CD14-positive monocyte (primary cell): ENCODE measurements at regions not wholly inside any gene's neighbourhood (a gene's known extent, or its start where the extent isn't known, plus 50 kb on each side); places are given as distances from the start of the nearest gene placed in this dataset.

ENCODE experiments used
- DNase-seq, 3 donors: peaks; one replicate each; pipeline ENCODE4 v3.0.0-alpha.2; 2011 to 2022
- H2AFZ ChIP-seq: 2 replicates; pipeline ENCODE4 v1.6.0; 2012; ENCODE audit warnings: mild to moderate bottlenecking, low read depth, low read length, inconsistent platforms; ENCODE audit not compliant: insufficient read depth, poor library complexity, severe bottlenecking
- H3K27ac ChIP-seq, 2 donors: 1 replicate in 1 of 2; 2 replicates in 1 of 2; pipeline ENCODE4 v1.5.1; 2012 to 2013; ENCODE audit warnings: low read length in 2 of 2, control low read depth in 1 of 2, inconsistent platforms in 1 of 2, low read depth in 1 of 2, mild to moderate bottlenecking in 1 of 2
- H3K27me3 ChIP-seq, 2 donors: one replicate each; pipeline versions ENCODE4 v1.6.0 to v1.6.1; 2011 to 2013; ENCODE audit warnings: low read length in 2 of 2; ENCODE audit not compliant: control insufficient read depth in 2 of 2, insufficient read depth in 2 of 2
- H3K36me3 ChIP-seq, 2 donors: replicated peaks in 1 of 2; 1 replicate in 1 of 2; 2 replicates in 1 of 2; pipeline versions ENCODE4 v1.5.1 to v1.6.1; 2012 to 2013; ENCODE audit warnings: low read length in 2 of 2, control low read depth in 1 of 2, inconsistent platforms in 1 of 2, mild to moderate bottlenecking in 1 of 2; ENCODE audit not compliant: insufficient read depth in 2 of 2, control insufficient read depth in 1 of 2
- H3K4me1 ChIP-seq, 2 donors: 1 replicate in 1 of 2; 2 replicates in 1 of 2; pipeline versions ENCODE4 v1.5.1 to v1.6.1; 2012 to 2013; ENCODE audit warnings: low read length in 2 of 2, control low read depth in 1 of 2, inconsistent platforms in 1 of 2, mild to moderate bottlenecking in 1 of 2, moderate library complexity in 1 of 2; ENCODE audit not compliant: insufficient read depth in 2 of 2, control insufficient read depth in 1 of 2
- H3K4me2 ChIP-seq: replicated peaks from 2 replicates; pipeline ENCODE3; 2012; ENCODE audit warnings: low read length, moderate library complexity, mild to moderate bottlenecking; ENCODE audit not compliant: poor library complexity, severe bottlenecking; ENCODE audit errors: extremely low read depth
- H3K4me3 ChIP-seq, 3 experiments: fragments of 200-600 bp in 1 of 3; sonication (generic) in 1 of 3; replicated peaks in 1 of 3; 1 replicate in 2 of 3; 2 replicates in 1 of 3; pipeline ENCODE4 v1.5.1; 2011 to 2013; ENCODE audit warnings: low read length in 3 of 3, mild to moderate bottlenecking in 3 of 3, control low read depth in 2 of 3, low read depth in 2 of 3, inconsistent platforms in 1 of 3, moderate library complexity in 1 of 3
- H3K79me2 ChIP-seq: 2 replicates; pipeline ENCODE4 v1.6.0; 2012; ENCODE audit warnings: mild to moderate bottlenecking, control low read depth, inconsistent platforms, low read length, moderate library complexity; ENCODE audit not compliant: insufficient read depth
- H3K9ac ChIP-seq: 2 replicates; pipeline ENCODE4 v1.6.0; 2017; ENCODE audit warnings: low read length, mild to moderate bottlenecking; ENCODE audit not compliant: insufficient read depth, poor library complexity, severe bottlenecking
- H3K9me3 ChIP-seq, 2 donors: replicated peaks in 1 of 2; 1 replicate in 1 of 2; 2 replicates in 1 of 2; pipeline versions ENCODE4 v1.5.1 to v1.6.1; 2012 to 2013; ENCODE audit warnings: low read length in 2 of 2, control low read depth in 1 of 2; ENCODE audit not compliant: control insufficient read depth in 1 of 2, insufficient read depth in 1 of 2
- H4K20me1 ChIP-seq: 2 replicates; pipeline ENCODE4 v1.6.0; 2012; ENCODE audit warnings: mild to moderate bottlenecking, low read length, control low read depth, moderate library complexity; ENCODE audit not compliant: insufficient read depth
- H3K27ac Mint-ChIP-seq, 7 donors: one replicate each; pipeline ENCODE4 v1.8.0; 2020; ENCODE audit warnings: mild to moderate bottlenecking in 7 of 7, mixed read lengths in 7 of 7, moderate library complexity in 6 of 7, inconsistent platforms in 2 of 7
- H3K27me3 Mint-ChIP-seq, 3 donors: one replicate each; pipeline ENCODE4 v1.8.0; 2021 to 2022; ENCODE audit warnings: low read depth in 3 of 3, mild to moderate bottlenecking in 3 of 3, mixed read lengths in 3 of 3, moderate library complexity in 3 of 3, inconsistent platforms in 1 of 3
- H3K36me3 Mint-ChIP-seq, 2 donors: one replicate each; pipeline ENCODE4 v1.8.0; 2020; ENCODE audit warnings: mixed read lengths in 2 of 2, inconsistent platforms in 1 of 2, mild to moderate bottlenecking in 1 of 2
- H3K4me1 Mint-ChIP-seq: one replicate; pipeline ENCODE4 v1.8.0; 2020; ENCODE audit warnings: mild to moderate bottlenecking, mixed read lengths
- H3K4me3 Mint-ChIP-seq, 2 donors: one replicate each; pipeline ENCODE4 v1.8.0; 2020; ENCODE audit warnings: mild to moderate bottlenecking in 2 of 2, mixed read lengths in 2 of 2, moderate library complexity in 1 of 2
- H3K9me3 Mint-ChIP-seq, 7 donors: one replicate each; pipeline ENCODE4 v1.8.0; 2020 to 2022; ENCODE audit warnings: mixed read lengths in 7 of 7, mild to moderate bottlenecking in 6 of 7, moderate library complexity in 6 of 7, inconsistent platforms in 2 of 7
- CTCF ChIP-seq: fragments of 200-600 bp; IDR thresholded peaks from one replicate; pipeline ENCODE4 v1.8.0; 2022; ENCODE audit warnings: antibody characterized with exemption, mild to moderate bottlenecking
- WGBS: methylation state at CpG from one replicate; pipeline ENCODE4 v1.1.5; 2013; ENCODE audit warnings: missing lambda C conversion rate; ENCODE audit not compliant: insufficient coverage; 5-methylcytosine and 5-hydroxymethylcytosine counted together
- intact Hi-C, 2 donors: fragments of 100-400 bp; cut with micrococcal nuclease; formaldehyde crosslinking; loops; one replicate each; pipeline versions ENCODE4 v1.15.0 to v1.15.1; 2023

DNA sequence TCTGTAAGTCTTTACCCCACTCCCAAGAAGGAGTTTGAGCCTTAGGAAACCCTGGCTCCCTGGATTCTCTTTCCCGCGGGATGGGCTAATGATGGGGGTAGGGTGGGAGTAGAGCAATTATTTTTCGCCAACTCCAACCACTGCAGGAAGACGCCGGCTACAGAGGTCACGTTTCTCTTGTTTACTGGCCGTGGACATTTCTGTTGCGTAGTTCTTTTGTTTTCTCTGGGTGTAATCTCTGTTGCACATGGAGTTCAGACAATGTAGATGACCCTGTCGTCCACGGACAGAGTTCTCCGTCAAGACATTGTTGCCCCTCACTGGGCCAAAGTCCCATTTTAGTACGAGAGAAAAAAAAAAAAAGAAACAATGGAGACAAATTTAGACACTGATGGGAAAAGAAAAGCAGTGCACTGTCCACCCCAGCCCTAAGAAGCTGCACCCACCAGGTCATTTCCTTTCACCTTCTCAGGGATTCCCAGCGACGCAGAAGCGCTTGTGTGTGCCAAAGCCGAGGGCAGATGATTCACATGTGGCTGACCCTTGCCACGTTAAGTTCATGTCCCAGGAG lies 133.9 kb upstream of the ARGLU1 start:
- Histone ChIP-seq H4K20me1 (no peaks in the 10 kb centered on the region), H3K4me1 (no peaks in the 10 kb centered on the region), H3K79me2 (no peaks in the 10 kb centered on the region), H3K36me3 (no peaks in the 10 kb centered on the region), H3K4me3 (no peak overlapping the region), H3K9ac (no peak overlapping the region), H2AFZ (no peak overlapping the region), H3K27me3 (no peaks in the 10 kb centered on the region), H3K9me3 (no peaks in the 10 kb centered on the region), H3K4me2 (no peak overlapping the region), H3K27ac (no peak overlapping the region)
- Mint-ChIP-seq H3K4me3 (no peak overlapping the region), H3K27me3 (no peaks in the 10 kb centered on the region), H3K36me3 (no peaks in the 10 kb centered on the region), H3K27ac (no peak overlapping the region), H3K4me1 (no peaks in the 10 kb centered on the region), H3K9me3 (peaks cover 0 to 12% (median 5%) of the 10 kb centered on the region in 7 donors)
- intact Hi-C loops: no loop called here
- 88% methylated on average over 11 of the region's 17 CpGs for WGBS
- no peak for TF ChIP-seq CTCF
- no peak for DNase-seq

DNA sequence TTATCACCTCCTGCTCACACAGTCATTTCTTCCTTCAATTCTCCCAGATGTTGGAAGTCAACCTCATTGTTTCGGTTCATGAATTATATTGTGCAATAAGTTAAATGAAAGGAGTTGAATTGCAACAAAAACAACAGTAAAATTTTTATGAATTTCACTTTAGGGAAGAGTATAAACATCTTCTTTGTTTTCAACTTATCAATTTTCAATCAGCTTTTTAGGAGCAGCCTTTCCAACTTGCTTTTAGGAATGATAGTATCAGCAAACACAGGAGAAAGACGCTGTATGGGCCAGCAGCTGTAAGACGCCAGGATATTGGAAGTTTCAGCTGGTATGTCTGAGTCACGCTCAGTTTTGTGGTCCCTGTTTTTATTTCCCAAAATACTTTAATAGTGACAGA lies 132.5 kb upstream of the ARGLU1 start:
- TF ChIP-seq CTCF: no peak
- H3K27me3 ChIP-seq: no peaks in the 10 kb centered on the region
- Mint-ChIP-seq H3K4me1 (no peaks in the 10 kb centered on the region), H3K4me3 (no peak overlapping the region), H3K9me3 (peaks cover 0 to 9% (median 5%) of the 10 kb centered on the region in 7 donors), H3K27me3 (peaks cover 0 to 2% (median 0%) of the 10 kb centered on the region in 3 donors), H3K27ac (no peak overlapping the region), H3K36me3 (no peaks in the 10 kb centered on the region)
- no peak overlapping the region for H3K27ac ChIP-seq
- H3K79me2 ChIP-seq: no peaks in the 10 kb centered on the region
- H3K4me2 ChIP-seq: no peak overlapping the region
- no CpG with 5 or more reads among the region's 4 CpGs for WGBS
- H3K36me3 ChIP-seq: no peaks in the 10 kb centered on the region
- H4K20me1 ChIP-seq: no peaks in the 10 kb centered on the region
- intact Hi-C loops: no loop called here
- H3K9ac ChIP-seq: no peak overlapping the region
- DNase-seq: no peak
- no peak overlapping the region for H2AFZ ChIP-seq
- no peaks in the 10 kb centered on the region for H3K4me1 ChIP-seq
- H3K4me3 ChIP-seq: no peak overlapping the region
- H3K9me3 ChIP-seq: no peaks in the 10 kb centered on the region
